ENCODE measurements at regions not wholly inside any gene's neighbourhood (a gene's known extent, or its start where the extent isn't known, plus 50 kb on each side); places are given as distances from the start of the nearest gene placed in this dataset.

DNA sequence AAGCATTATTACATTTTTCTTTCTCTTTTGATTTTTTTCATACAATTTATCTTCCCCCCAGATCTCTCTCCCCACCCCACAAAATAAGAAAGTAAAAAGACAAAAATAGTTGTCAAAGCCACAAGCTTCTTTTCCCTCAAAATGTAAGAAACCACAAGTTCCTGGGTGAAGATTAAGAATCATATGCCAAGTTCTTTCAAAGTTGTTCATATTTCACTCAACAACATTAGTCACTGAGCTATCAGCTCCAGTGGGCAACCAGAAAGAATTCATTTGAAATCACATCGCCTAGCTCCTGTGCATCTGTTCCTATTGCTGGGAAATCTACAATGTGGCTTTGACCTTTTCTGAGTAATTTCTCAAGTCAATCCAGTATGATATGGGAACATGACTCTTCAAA lies 681.6 kb upstream of the ARPP21 start:
- TF ChIP-seq, protein P1, sequence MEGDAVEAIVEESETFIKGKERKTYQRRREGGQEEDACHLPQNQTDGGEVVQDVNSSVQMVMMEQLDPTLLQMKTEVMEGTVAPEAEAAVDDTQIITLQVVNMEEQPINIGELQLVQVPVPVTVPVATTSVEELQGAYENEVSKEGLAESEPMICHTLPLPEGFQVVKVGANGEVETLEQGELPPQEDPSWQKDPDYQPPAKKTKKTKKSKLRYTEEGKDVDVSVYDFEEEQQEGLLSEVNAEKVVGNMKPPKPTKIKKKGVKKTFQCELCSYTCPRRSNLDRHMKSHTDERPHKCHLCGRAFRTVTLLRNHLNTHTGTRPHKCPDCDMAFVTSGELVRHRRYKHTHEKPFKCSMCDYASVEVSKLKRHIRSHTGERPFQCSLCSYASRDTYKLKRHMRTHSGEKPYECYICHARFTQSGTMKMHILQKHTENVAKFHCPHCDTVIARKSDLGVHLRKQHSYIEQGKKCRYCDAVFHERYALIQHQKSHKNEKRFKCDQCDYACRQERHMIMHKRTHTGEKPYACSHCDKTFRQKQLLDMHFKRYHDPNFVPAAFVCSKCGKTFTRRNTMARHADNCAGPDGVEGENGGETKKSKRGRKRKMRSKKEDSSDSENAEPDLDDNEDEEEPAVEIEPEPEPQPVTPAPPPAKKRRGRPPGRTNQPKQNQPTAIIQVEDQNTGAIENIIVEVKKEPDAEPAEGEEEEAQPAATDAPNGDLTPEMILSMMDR (IDR thresholded peaks at IDR 0.05) = no peak
- TF ChIP-seq POLR2A (IDR thresholded peaks at IDR 0.05) = no peak
- intact Hi-C loops (cut with DNase I; ENCODE audit: low total_unique reads) = no loop called here
- H3K4me3 ChIP-seq (ENCODE audit: low read depth, poor library complexity, severe bottlenecking) = no peak overlapping the region
- no peak for DNase-seq (ENCODE audit: low spot score in 2 of 2)
- 35 to 64% methylated on average over 1 of the region's 1 CpG for WGBS, 2 donors

DNA sequence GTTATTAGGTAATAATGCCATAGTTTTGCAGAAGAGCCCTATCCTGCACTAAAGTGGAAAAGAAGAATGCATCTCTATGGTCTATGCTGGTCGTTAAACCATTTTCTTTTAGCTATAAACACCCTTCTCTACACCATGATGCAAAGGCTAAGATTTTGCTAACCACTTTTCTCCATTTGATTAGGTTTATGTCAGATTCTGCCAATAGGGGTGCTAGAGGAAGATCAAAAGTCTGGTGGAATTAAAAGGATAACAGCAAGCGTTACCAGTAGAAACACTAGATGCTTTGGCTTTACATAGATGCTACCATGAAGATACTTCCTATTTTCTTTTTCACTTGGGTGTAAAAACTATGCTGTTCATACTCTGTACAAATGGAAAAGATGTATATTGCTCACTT lies 669.8 kb upstream of the ARPP21 start:
- WGBS, 2 donors = 78 to 89% methylated on average over 2 of the region's 2 CpGs
- no peak for TF ChIP-seq POLR2A (IDR thresholded peaks at IDR 0.05)
- TF ChIP-seq, protein P1 (IDR thresholded peaks at IDR 0.05) = no peak
- intact Hi-C loops (cut with DNase I; ENCODE audit: low total_unique reads) = no loop called here
- H3K4me3 ChIP-seq (ENCODE audit: low read depth, poor library complexity, severe bottlenecking) = no peak overlapping the region
- no peak for DNase-seq (ENCODE audit: low spot score in 2 of 2)

DNA sequence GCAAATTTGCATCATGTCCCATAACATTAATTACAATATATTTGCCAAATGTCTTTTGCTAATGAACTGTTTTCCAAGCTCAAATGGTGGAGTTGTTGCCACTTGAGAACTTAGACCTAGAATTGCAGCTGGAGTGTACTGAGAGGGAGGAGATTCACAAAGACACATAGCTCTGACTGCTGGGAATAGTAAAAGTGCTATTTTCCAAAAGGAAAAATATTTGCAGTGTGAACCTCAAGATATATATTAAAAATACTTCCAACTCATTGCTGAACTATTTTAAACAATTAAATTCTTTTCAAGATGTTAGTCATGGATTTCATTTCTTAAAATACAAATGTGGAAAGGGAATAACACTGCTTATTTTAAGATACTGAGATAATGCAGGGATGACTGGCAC lies 666.8 kb upstream of the ARPP21 start:
- H3K4me3 ChIP-seq (ENCODE audit: low read depth, poor library complexity, severe bottlenecking) = no peak overlapping the region
- no peak for DNase-seq (ENCODE audit: low spot score in 2 of 2)
- no peak for TF ChIP-seq POLR2A (IDR thresholded peaks at IDR 0.05)
- TF ChIP-seq, protein P1 (IDR thresholded peaks at IDR 0.05) = no peak
- intact Hi-C loops (cut with DNase I; ENCODE audit: low total_unique reads) = no loop called here

GRCh38 chr3:34973586-34973985 lies 665.7 kb upstream of the ARPP21 start:
- WGBS, 2 donors = 77 to 83% methylated on average over 1 of the region's 1 CpG
- intact Hi-C loops (cut with DNase I; ENCODE audit: low total_unique reads) = no loop called here

DNA sequence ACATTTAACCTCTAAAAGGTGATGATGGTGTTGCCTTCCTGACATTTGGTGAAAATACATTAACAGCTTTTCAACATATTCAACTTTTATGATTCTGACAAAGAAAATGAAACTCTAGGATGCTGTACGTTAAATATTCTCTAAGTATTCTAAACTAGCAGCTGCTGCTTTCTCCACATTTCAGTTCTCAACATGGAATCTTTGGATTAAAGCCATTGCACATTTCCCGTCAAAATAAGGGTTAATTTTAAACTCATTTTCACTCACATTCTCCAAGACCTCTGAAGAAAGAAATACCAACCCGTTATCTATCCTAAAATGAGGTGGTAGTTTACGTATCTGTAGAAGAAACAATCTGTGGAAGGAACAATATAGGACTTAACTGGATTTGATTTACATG lies 655.7 kb upstream of the ARPP21 start:
- no peak overlapping the region for H3K4me3 ChIP-seq (ENCODE audit: low read depth, poor library complexity, severe bottlenecking)

More at GRCh38 chr3:34973586-34973985, 665.7 kb upstream of the ARPP21 start:
- DNase-seq (ENCODE audit: low spot score in 2 of 2) = no peak
- no peak overlapping the region for H3K4me3 ChIP-seq (ENCODE audit: low read depth, poor library complexity, severe bottlenecking)
- TF ChIP-seq, protein P1 (IDR thresholded peaks at IDR 0.05) = no peak
- TF ChIP-seq POLR2A (IDR thresholded peaks at IDR 0.05) = no peak

DNA sequence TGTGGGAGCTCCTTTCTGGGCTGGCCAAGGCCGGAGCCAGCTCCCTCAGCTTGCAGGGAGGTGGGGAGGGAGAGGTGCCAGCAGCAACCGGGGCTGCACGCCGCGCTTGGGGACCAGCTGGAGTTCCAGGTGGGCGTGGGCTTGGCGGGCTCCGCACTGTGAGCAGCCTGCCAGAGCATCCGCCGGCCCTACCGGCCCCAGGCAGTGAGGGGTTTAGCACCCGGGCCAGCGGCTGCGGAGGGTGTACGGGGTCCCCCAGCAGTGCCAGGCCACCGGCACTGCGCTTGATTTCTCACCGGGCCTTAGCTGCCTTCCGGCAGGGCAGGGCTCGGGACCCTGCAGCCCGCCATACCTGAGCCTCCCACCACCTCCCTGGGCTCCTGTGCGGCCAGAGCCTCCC lies 651.0 kb upstream of the ARPP21 start:
- H3K4me3 ChIP-seq (ENCODE audit: low read depth, poor library complexity, severe bottlenecking) = no peak overlapping the region
- TF ChIP-seq, protein P1 (IDR thresholded peaks at IDR 0.05) = no peak
- no peak for TF ChIP-seq POLR2A (IDR thresholded peaks at IDR 0.05)
- intact Hi-C loops (cut with DNase I; ENCODE audit: low total_unique reads) = no loop called here
- WGBS, 2 donors = 90 to 91% methylated on average over 13 to 18 of the region's 22 CpGs
- no peak for DNase-seq (ENCODE audit: low spot score in 2 of 2)

More for the DNA sequence above, 655.7 kb upstream of the ARPP21 start:
- WGBS, 2 donors = 61 to 63% methylated on average over 4 of the region's 4 CpGs
- DNase-seq (ENCODE audit: low spot score in 2 of 2) = no peak
- intact Hi-C loops (cut with DNase I; ENCODE audit: low total_unique reads) = no loop called here
- no peak for TF ChIP-seq POLR2A (IDR thresholded peaks at IDR 0.05)
- TF ChIP-seq, protein P1 (IDR thresholded peaks at IDR 0.05) = no peak

Data from lower leg skin (tissue), 4 donors.